ENCODE measurements at regions not wholly inside any gene's neighbourhood (a gene's known extent, or its start where the extent isn't known, plus 50 kb on each side); places are given as distances from the start of the nearest gene placed in this dataset.
"Not testable (repeated sequence)": the region's sequence is repeated elsewhere in the genome, so short reads cannot be mapped to it uniquely, and the experiment has no call there.

GRCh38 chr20:53764415-53764800 is 170.8 kb upstream of the ZNF217 start:
- DNase-seq, result no peak

DNA sequence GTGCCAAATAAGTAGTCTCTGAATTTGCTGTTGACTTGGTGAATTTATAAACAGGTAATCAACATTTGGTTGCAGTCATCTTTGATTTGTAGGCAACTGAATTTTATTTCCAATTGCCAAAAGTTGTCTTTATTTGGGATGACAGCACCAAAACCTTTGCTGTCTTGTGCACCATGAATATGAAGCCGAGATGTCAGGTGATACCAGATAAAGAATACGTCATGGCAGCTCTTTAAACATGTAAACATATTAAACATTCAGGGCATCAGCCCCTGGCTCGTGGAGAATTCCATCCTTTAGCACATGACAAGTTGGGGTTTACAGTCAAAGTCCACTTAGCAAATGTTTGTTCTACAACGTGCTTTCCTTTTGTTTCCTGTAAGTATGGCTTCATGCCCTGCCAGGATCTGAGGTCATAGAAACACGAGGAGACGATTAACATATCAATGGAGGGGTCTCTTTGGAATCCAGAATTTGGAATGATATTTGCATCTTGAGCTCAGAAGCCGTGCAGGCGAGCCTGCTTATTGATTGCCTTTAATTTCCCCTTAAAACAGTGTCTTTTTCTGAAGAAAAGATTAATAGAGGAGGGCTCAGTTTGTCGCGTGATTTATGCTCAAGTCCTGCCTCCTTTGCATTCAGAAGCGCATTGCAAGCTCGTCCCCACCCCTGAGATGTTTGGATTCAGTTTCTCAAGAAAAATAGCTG is 170.2 kb upstream of the ZNF217 start:
- DNase-seq, result no peak

- DNase-seq, result not testable (repeated sequence)
These were observed 168.8 kb upstream of the ZNF217 start for GRCh38 chr20:53762423-53762798.

- no peak for DNase-seq
These were observed 166.4 kb upstream of the ZNF217 start for GRCh38 chr20:53760025-53760441.

- no peak for DNase-seq
These were observed 163.9 kb upstream of the ZNF217 start for GRCh38 chr20:53757472-53757913.

DNA sequence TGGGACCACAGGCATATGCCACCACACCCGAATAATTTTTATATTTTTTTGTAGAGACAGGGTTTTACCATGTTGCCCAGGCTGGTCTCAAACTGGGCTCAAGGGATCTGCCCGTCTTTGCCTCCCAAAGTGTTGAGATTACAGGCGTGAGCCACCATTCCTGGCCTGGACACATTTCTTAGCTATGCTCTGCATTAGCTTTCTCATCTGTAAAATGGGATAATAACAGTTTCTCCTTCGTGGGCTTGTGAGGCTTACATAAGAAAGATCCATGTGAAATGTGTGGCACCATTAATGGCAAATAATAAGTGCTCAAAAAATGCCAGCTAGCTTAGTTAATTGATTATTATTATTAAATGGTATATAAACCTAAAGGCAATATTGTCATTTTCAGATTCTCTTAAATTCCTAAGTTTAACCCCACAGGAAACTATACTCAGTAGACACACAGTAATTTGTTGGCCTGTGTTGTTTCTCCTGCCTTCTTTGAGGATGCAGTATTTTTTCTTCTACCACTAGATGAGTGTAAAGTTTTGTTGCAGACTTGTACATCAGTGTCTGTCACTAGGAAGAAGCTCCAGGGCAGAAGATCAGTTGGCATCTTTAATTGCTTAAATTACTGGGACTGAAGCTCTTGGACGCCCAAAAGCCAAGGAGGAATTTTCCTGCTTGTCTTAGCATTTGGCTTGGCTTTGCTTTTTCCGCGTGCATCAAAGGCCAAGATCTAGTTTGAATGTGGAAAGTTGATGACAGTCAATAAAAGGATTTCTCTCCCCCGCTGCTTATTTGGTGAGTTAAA is 162.3 kb upstream of the ZNF217 start:
- no peak for DNase-seq

DNA sequence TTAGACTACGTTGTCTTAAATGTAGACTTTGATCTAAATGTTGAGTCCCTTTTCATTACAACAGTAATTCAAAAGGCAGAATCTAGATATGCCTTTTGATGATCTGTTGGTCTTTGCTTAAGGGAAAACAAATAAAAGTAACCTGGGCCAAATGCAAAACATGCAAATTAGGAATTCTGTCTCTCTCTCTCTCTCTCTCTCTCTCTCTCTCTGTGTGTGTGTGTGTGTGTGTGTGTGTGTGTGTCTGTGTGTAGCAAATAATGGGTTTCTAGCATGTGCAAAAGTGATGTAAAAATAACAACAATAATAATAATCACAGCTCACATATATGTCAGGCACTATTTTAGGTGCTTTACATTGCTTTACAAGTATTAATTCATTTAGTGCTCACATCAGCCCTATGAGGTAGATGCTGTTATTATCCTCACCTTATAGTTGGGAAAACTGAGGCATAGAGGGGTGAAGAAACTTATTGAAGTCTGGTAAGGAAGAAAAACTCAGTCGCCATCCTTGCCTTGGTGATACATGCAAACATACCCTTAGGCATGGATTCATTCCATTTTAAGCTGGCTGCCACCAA is 160.3 kb upstream of the ZNF217 start:
- DNase-seq, result no peak

GRCh38 chr20:53752971-53753879 is 159.6 kb upstream of the ZNF217 start:
- peak; percentile 17 for DNase-seq

- DNase-seq, result no peak
These were observed 158.9 kb upstream of the ZNF217 start for GRCh38 chr20:53752583-53752970.

DNA sequence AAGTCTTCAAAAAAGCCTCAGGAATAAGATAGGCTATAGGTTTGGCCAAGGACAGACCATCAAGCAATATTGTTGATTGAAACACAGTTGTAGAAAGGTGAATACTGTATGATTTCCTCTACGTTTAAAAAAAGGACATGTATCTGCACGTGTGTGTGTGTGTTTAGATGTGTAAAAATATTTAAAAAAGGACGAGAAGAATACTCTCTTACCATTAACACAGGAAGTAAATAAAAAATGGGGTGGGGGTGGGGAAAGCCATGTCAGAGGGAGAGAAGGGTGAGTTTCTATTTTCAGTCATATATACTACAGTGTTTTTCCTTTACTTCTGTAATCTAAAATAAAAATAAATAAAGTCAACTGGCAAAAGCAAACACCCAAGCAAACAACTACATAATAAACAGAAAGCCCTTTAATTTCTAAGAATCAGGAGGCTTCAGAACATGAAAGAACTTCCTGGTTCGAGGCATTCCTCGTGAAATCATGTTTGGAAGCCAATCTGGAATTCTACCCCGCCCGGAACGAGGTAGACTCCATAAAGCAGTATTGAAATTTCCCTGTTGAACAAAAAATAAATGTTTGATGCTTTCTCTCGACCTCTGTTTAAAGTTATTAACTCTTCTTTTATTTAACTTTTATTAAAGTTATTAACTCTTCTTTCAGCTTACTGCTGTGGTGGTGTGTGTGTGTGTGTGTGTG is 158.1 kb upstream of the ZNF217 start:
- peak; percentile 28 for DNase-seq

- DNase-seq, result peak; percentile 54
These were observed 157.4 kb upstream of the ZNF217 start for GRCh38 chr20:53750827-53751619.

DNA sequence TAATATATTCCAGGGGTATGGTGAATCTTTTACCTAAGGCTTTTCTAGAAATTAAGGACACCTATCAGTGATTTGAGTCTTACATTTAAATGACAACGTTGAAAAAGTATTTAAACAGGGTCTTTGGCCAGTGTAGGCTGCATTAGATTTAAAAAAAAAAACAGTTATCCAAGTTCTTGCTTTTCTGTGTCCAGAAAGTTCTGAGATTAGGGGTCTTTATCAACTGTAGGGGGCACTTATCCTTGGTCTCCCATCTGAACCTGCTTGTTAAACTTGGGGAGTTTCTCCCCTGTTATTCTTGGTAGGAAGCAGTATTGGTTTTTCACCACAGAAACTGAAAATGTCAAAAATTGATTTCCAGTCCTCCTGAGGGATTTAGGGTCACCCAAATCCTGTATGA is 155.9 kb upstream of the ZNF217 start:
- no peak for DNase-seq

- peak; percentile 55 for DNase-seq
These were observed 155.3 kb upstream of the ZNF217 start for GRCh38 chr20:53748821-53749421.

DNA sequence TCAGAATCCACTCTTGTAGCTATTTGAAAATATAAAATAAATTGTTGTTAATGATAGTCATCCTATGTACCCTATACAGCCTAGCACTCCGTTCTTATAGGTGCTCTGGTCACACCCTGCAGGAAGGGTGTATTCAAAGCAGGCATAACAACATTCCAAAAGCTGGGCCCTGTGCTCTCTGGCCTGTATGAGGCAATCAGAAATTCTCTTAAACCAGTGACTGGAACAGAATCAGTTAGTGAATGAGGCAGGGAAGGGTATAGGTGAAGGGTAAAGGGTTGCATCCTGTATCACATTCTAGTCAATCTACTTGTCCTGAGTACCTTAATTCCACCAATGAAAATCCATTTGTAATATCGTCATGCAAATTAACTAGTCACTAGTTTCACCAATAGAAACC is 154.5 kb upstream of the ZNF217 start:
- DNase-seq, result no peak

DNA sequence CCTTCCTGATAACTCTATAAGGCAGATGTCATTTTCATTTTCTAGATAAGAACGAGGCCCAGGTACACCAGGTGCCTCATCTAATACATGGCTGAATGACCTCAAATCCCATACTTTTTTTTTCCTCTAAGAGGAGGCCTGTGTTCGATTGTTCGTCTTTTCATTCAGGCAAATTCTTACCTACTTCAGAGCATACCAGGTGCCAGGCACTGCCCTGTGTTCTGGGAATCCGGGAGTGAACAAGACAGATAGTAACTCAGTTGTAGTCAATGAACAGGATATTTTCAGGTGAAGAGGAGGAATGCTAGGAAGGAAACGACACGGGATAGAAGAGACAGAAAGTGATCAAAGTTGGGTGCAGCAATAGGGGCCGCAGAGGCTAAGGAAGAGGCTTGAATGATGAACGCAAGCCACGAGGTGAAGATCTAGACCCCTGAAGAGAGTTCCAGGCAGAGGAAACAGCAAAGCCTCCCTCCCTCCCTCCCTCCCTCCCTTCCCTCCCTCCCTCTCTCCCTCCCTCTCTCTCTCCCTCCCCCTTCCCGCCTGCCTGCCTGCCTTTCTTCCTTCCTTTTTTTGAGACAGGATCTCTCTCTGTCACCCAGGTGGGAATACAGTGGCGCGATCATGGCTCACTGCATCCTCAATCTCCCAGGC is 150.1 kb upstream of the ZNF217 start:
- DNase-seq, result no peak

- no peak for DNase-seq
These were observed 149.0 kb upstream of the ZNF217 start for GRCh38 chr20:53742685-53743081.

DNA sequence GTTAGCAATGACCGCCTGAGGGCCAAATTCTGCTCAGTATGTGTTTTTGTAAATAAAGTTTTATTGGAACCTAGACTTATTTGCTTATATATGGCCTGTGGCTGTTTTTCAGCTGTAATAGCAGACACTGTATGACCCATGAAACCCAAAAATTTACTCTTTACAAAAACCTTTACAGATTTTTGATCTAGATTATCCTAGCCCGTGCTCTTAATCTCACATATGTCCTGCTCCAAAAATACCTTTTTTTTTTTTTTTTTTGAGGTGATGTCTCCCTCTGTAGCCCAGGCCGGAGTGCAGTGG is 148.0 kb upstream of the ZNF217 start:
- DNase-seq, result no peak

GRCh38 chr20:53739799-53740785 is 146.5 kb upstream of the ZNF217 start:
- peak; percentile 16 for DNase-seq

All from CD4-positive, alpha-beta T cell treated with Interleukin-17A for 4 hours (primary cell).